ENCODE measurements at regions not wholly inside any gene's neighbourhood (a gene's known extent, or its start where the extent isn't known, plus 50 kb on each side); places are given as distances from the start of the nearest gene placed in this dataset.

GRCh38 chr19:30149300-30149699, 207.3 kb downstream of the URI1 start:
- no peaks in the 10 kb centered on the region for H3K9me3 Mint-ChIP-seq (ENCODE audit: unreplicated experiment)

DNA sequence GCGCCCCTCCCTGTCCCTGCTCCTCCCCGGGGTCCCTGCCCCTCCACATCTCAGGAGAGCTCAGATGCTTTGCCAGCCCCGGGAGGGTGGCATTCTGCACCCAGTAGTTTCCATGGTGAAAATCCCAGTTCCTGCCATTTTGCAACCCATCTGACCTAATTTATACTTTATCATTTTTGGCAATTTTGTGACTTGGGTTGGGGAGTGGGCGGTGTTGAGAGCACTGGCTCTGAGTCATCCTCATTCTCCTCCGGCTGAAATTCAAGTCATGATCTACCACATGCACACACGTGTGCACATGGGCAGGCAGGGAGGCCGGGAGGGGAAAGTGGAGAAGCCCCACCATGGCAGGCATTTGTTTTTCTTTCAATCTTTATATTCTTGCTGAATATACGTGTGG, 208.6 kb downstream of the URI1 start:
- no peak for TF ChIP-seq CTCF (IDR thresholded peaks at IDR 0.05; ENCODE audit: unreplicated experiment)

More at GRCh38 chr19:30149300-30149699, 207.3 kb downstream of the URI1 start:
- DNase-seq (ENCODE audit: low spot score), result no peak
- Mint-ChIP-seq H3K27ac (ENCODE audit: unreplicated experiment) (no peak overlapping the region), H3K4me1 (ENCODE audit: unreplicated experiment) (peaks cover 2% of the 10 kb centered on the region), H3K27me3 (ENCODE audit: unreplicated experiment) (no peaks in the 10 kb centered on the region), H3K36me3 (ENCODE audit: low read depth, unreplicated experiment) (no peaks in the 10 kb centered on the region), H3K4me3 (ENCODE audit: unreplicated experiment) (no peak overlapping the region)
- no peak for TF ChIP-seq CTCF (IDR thresholded peaks at IDR 0.05; ENCODE audit: unreplicated experiment)

GRCh38 chr19:30151081-30151480, 209.0 kb downstream of the URI1 start:
- Mint-ChIP-seq H3K9me3 (ENCODE audit: unreplicated experiment) (no peaks in the 10 kb centered on the region), H3K27ac (ENCODE audit: unreplicated experiment) (no peak overlapping the region), H3K4me3 (ENCODE audit: unreplicated experiment) (no peak overlapping the region), H3K36me3 (ENCODE audit: low read depth, unreplicated experiment) (no peaks in the 10 kb centered on the region), H3K27me3 (ENCODE audit: unreplicated experiment) (peaks cover 1% of the 10 kb centered on the region), H3K4me1 (ENCODE audit: unreplicated experiment) (no peaks in the 10 kb centered on the region)
- DNase-seq (ENCODE audit: low spot score), result no peak
- no peak for TF ChIP-seq CTCF (IDR thresholded peaks at IDR 0.05; ENCODE audit: unreplicated experiment)

More for the DNA sequence above, 208.6 kb downstream of the URI1 start:
- no peak overlapping the region for H3K4me3 Mint-ChIP-seq (ENCODE audit: unreplicated experiment)
- H3K36me3 Mint-ChIP-seq (ENCODE audit: low read depth, unreplicated experiment), result no peaks in the 10 kb centered on the region
- DNase-seq (ENCODE audit: low spot score), result no peak
- H3K27me3 Mint-ChIP-seq (ENCODE audit: unreplicated experiment), result peaks cover under 1% of the 10 kb centered on the region
- no peaks in the 10 kb centered on the region for H3K9me3 Mint-ChIP-seq (ENCODE audit: unreplicated experiment)
- no peaks in the 10 kb centered on the region for H3K4me1 Mint-ChIP-seq (ENCODE audit: unreplicated experiment)
- H3K27ac Mint-ChIP-seq (ENCODE audit: unreplicated experiment), result no peak overlapping the region

DNA sequence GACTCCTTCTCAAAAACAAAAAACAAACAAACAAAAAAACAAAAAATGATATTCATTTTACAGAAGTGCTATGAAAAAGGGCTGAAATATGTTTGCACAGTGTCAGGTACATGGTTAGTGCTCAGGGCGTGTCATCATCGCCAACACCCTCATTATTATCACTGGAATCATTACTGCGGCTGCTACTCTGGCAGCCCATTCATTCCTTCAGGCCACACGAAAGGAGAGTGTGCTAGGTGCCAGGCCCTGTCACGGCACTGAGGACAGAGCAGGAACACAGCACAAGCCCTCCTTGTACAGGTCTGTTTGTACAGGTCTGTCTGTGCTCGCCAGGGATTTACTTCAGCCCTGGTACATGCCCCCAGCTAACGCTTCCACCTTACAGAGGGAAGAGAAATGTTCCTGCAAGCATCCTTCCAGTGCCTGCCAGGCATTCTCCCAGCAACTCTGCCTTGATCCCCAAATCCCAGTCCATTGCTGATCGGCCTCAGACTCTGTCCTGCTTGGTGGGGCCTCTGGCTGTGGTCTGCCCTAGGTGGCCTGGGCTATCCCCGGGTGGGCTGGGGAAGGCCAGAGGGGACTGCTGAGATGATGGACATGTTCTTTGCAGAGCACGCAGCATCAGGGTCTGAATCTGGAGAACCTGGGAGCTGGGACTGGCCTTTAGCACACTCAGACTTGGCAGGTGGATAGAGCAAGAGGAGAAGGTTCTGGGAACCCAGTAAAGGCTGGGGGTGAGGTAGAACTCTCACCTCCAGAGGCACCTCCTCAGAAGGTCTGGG, 210.7 kb downstream of the URI1 start:
- no peak for TF ChIP-seq CTCF (IDR thresholded peaks at IDR 0.05; ENCODE audit: unreplicated experiment)
- Mint-ChIP-seq H3K4me3 (ENCODE audit: unreplicated experiment) (no peak overlapping the region), H3K9me3 (ENCODE audit: unreplicated experiment) (no peaks in the 10 kb centered on the region), H3K4me1 (ENCODE audit: unreplicated experiment) (no peaks in the 10 kb centered on the region), H3K36me3 (ENCODE audit: low read depth, unreplicated experiment) (no peaks in the 10 kb centered on the region), H3K27ac (ENCODE audit: unreplicated experiment) (no peak overlapping the region), H3K27me3 (ENCODE audit: unreplicated experiment) (peaks cover 3% of the 10 kb centered on the region)
- DNase-seq (ENCODE audit: low spot score), result no peak
